ENCODE measurements at regions not wholly inside any gene's neighbourhood (a gene's known extent, or its start where the extent isn't known, plus 50 kb on each side); places are given as distances from the start of the nearest gene placed in this dataset.

DNA sequence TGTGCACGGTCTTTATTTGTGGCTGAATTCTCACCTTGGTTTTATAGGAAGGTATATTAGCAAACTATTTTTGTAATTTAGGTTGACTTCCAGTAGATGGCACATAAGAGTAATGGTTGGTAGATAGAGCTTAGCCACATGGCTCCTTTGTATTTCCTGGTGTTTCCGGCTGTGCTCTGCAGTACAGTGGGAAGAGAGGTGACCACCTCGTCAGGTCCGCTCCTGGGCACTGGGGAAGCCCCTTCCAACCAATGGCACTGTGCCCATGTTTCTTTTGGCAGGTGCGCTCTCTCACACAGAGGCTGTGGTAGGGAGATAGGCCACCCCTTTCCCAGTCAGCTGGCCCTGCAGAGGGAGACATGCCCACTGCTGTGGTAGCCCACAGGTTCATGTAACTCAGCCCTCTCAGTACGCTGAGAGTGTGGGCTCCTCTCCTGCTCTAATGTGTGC, 74.3 kb upstream of the ATP12A start:
- no peak overlapping the region for H3K4me3 ChIP-seq (ENCODE audit: low read depth, low read length)
- TF ChIP-seq, protein P1, sequence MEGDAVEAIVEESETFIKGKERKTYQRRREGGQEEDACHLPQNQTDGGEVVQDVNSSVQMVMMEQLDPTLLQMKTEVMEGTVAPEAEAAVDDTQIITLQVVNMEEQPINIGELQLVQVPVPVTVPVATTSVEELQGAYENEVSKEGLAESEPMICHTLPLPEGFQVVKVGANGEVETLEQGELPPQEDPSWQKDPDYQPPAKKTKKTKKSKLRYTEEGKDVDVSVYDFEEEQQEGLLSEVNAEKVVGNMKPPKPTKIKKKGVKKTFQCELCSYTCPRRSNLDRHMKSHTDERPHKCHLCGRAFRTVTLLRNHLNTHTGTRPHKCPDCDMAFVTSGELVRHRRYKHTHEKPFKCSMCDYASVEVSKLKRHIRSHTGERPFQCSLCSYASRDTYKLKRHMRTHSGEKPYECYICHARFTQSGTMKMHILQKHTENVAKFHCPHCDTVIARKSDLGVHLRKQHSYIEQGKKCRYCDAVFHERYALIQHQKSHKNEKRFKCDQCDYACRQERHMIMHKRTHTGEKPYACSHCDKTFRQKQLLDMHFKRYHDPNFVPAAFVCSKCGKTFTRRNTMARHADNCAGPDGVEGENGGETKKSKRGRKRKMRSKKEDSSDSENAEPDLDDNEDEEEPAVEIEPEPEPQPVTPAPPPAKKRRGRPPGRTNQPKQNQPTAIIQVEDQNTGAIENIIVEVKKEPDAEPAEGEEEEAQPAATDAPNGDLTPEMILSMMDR (IDR thresholded peaks at IDR 0.05; ENCODE audit: borderline replicate concordance, insufficient read depth, low read depth, low read length) = peak; percentile 34; the same call in 1 of the 2 replicates

DNA sequence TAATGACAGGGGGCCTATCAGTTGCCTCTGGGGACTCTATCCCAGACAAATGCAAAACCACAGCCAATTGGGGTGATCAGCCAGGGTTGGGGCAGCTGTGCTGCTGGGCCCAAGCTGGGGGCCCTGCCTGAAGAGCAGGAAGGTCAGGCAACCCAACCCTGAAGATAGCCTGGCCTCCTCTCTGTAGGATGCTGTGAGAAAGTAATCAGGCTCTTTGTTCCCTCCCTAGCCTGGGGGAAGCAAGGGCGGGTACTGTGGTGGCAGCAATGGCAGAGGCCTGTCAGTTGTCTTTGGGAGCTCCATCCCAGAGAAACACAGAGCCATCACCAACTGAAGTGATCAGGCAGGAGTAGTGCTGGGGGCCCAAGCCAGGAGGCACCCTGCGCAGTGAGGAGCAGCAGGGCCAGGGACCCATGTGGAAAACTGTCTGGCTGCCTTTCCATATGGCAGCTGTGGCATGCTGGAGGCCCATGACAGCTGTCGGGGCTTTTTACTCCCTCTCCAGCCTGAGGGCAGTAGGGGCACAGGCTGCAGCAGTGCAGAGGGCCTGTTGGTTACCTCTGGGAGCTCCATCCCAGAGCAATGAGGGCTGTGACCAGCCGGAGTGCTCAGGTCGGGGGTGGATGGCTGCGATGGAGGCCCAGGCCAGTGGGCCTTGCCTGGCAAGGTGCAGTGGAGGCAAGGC, 73.6 kb upstream of the ATP12A start:
- H3K4me3 ChIP-seq (ENCODE audit: low read depth, low read length) = no peak overlapping the region
- TF ChIP-seq, protein P1 (IDR thresholded peaks at IDR 0.05; ENCODE audit: borderline replicate concordance, insufficient read depth, low read depth, low read length) = no peak

DNA sequence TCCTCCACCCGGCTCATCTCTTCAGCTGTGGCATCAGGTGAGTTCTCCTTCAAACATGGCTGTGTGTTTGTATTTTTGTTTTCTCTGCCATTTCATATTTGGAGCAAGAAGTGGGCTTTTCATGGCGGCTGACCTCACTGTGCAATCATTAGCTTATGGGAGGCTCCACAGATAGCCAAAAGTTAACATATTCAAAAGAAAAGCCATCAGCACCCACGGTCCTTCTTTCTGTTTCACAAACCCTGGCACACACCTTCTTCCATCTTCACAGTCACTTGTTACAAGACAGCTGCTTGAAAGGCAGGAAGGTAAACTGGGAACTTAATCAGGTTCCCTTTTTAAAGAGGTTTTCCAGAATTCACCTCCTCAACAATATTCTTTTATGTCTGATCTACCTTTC, 69.3 kb upstream of the ATP12A start:
- TF ChIP-seq, protein P1 (IDR thresholded peaks at IDR 0.05; ENCODE audit: borderline replicate concordance, insufficient read depth, low read depth, low read length) = no peak
- H3K4me3 ChIP-seq (ENCODE audit: low read depth, low read length) = no peak overlapping the region

DNA sequence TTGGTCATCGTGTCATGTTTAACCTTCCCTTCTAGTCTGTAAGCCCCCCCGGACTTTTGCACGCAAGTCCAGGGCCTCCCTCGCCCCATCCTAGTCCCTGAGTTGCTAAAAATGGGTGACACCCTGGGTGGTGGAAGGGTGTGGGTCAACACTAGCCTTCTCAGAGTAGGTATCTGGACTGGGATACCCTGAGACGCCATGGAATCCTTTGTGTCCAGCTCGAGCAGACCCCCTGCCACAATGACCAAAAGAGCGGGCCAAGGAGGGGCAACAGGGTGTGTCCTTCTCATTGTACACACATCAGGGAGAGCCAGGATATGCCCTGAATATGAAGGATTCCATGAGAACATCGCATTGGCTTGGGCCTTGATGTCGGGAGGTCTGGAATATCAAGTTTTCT, 67.5 kb upstream of the ATP12A start:
- no peak overlapping the region for H3K4me3 ChIP-seq (ENCODE audit: low read depth, low read length)
- TF ChIP-seq, protein P1 (IDR thresholded peaks at IDR 0.05; ENCODE audit: borderline replicate concordance, insufficient read depth, low read depth, low read length) = no peak

DNA sequence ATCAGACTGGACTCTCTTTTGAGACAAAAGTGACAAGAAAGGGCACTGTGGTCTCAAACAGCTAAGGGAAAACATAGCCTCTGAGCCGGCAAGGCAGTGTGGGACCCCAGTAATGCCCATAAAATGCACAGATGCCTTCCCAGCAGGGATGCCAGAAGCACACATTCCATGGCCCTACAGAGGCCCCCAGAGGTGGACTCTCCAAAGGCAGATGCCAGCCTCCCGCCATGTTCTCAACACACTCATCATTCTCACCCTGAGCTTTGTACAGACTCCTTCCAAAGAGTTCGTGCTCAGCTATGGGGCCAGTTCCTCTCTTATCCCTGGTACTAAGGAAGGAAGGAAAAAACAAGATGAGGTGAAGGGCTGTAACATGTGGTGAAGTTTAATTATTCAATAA, 67.1 kb upstream of the ATP12A start:
- no peak overlapping the region for H3K4me3 ChIP-seq (ENCODE audit: low read depth, low read length)
- TF ChIP-seq, protein P1 (IDR thresholded peaks at IDR 0.05; ENCODE audit: borderline replicate concordance, insufficient read depth, low read depth, low read length) = no peak

DNA sequence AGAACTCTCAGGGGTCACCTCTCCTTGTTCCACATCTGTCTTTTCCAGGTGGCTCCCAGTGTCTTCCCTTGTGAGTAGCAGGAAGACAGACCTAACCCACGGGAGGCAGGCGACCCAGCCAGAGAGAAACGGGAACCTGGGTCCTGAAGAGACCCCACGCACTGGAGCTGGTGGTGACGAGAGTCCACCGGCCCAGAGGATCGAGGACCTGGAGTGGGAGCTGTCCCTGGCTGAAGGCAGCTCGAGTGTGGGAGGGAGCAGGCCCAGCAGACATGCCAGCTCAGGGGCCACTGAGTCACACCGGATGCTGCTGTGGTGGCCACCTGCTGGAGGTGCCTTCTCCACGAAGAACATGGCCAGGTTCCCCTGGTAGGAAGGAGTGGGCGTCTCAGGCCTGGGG, 66.5 kb upstream of the ATP12A start:
- TF ChIP-seq, protein P1 (IDR thresholded peaks at IDR 0.05; ENCODE audit: borderline replicate concordance, insufficient read depth, low read depth, low read length) = no peak
- no peak overlapping the region for H3K4me3 ChIP-seq (ENCODE audit: low read depth, low read length)
